ENCODE measurements at regions not wholly inside any gene's neighbourhood (a gene's known extent, or its start where the extent isn't known, plus 50 kb on each side); places are given as distances from the start of the nearest gene placed in this dataset.

DNA sequence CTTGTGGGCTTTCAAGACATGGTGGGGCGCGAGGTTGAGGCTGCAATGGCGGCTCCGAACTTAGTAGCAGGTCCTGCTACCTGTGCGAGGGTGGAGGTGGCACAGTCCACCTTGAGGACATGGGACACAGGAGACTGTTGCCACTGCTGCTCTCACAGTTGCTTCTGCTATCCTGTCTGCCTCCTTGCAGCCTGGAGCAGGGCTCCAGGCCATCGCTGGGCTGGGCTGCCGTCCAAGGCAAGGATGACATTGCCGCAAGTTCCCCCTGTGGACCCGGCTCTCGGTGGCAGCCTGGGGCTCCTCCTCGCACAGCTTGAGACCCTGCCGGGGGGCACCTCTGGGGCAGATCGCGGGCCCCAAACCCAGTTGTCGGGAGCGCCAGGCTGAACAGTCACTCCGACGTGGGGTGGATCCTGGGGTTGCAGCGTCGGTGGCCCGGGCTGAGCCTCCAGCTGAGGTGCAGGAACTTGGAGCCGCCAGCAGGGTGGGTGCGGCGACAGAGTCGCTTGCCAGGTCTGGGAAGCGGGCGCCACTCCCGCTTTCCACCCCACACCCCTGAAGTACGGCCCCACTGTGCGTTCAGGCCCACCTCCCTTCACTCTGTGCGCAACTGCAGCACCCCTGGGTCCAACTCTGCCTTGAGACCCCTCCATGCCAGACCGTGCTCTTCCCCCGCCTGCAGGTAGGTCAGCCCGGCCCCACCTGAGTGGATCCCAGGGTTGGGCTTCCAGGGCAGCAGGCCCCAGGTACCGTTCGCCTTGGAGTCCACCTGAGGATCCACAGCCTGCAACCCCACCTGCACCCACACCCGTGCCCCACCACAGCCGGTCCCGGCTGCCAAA is 192.7 kb upstream of the NUDT6 start:
- intact Hi-C loops (cut with DNase I) = loop anchor here (5.0 kb wide), 1 partner anchor 447 kb away; no protein-coding TSS in a partner anchor
- peak; percentile 10 for ATAC-seq
- peak; percentile 57 for DNase-seq (ENCODE audit: missing footprints)

DNA sequence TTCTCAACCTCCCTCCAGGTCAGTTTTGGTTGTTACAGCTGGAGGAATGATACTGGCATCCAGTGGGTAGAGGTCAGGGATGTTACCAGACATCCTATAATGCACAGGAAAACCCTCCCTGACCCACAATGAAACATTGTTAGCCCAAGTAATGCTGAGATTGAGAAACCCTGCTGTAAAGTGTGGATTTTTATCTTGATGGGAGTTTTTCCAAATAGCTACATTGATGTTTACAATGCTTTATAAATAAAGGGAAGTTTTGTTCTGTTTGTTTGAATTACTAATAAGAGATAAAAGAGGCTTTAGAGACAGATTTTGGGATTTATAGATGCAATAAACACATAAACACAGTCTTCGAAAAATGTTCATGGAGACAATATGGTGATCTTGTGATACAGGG is 194.0 kb upstream of the NUDT6 start:
- intact Hi-C loops (cut with DNase I) = no loop called here
- DNase-seq (ENCODE audit: missing footprints) (no peak), ATAC-seq (no peak)

DNA sequence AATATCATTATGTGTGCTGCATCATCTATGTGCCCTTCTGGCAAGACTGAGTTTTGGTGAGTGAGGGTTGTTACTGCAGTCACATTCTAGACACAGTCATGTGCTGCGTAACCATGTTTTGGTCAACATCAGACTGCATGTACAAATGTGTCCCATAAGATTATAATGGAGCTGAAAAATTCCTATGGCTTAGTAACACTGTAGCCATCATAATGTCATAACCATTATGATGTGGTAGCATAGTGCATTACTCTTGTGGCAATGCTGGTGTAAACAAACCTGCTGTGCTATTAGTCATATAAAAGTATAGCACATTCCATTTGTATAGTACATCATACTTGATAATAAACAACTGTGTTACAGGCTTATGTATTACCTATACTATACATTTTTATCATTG is 198.1 kb upstream of the NUDT6 start:
- intact Hi-C loops (cut with DNase I) = no loop called here
- no peak for ATAC-seq
- no peak for DNase-seq (ENCODE audit: missing footprints)

DNA sequence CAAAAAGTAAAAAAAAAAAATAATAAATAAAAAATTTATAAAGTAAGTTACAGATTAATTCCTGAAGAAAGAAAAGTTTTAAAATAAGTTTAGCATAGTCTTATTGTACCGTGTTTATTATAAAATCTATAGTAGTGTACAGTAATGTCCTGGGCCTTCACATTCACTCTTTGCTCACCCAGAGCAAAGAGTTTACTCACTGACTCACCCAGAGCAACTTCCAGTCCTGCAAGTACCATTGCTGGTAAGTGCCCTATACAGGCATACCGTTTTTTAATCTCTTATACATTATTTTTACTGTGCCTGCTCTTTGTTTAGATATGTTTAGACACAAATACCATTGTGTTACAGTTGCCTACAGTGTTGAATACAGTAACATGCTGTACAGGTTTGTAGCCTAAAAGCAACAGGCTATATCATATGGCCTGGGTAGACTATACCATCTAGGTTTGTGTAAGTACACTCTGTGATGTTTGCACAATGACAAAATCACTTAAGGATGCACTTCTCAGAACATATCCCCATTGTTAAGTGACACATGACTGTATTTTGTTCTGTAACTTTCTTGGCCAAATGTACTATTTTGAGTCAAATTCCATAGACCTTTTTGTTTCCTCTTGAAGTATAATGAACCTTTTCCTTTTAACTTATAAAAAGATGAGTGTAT is 199.0 kb upstream of the NUDT6 start:
- ATAC-seq = no peak
- DNase-seq (ENCODE audit: missing footprints) = no peak
- intact Hi-C loops (cut with DNase I) = no loop called here

DNA sequence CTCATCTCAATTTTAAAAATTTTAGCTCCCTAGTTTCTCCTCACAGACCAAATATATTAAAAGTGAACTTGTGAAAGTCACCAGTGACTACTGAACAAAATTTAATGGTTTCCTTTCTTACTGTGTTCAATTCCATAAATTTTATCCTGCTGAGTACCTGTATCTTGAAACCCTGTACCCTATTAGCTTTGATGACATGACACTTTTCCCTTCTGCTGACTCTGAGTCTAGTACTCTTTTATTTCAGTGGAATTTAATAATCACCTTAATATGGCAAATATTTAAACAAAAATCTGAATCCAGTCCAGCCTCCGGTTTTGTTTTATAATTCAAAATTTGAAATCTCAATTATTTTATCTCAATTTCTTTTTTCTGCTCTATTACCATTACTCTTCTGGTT is 203.1 kb upstream of the NUDT6 start:
- ATAC-seq (no peak), DNase-seq (ENCODE audit: missing footprints) (no peak)
- intact Hi-C loops (cut with DNase I) = loop anchor here (5.0 kb wide), 3 partner anchors 272 to 987 kb away; partner anchors contain the start of gene SPRY1

DNA sequence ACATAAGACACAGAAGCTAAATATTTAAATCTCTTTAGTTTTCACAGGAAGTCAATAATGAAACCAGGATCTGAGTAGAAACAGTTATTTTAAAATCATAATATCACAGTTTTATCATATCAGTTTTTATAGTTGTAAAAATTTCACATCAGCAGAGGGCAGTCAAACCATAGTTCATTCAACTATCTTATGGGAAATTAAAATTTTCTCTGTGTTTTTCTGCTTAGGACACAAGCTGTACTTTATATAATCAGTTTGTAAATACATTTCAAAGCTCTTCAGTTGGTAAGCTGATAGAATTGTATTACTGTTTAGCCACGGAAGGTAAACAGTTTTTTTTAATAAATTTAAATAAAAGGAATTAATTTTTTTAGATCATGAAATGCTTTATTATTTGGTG is 204.8 kb upstream of the NUDT6 start:
- DNase-seq (ENCODE audit: missing footprints) (no peak), ATAC-seq (no peak)
- intact Hi-C loops (cut with DNase I) = loop anchor here (5.0 kb wide), 3 partner anchors 270 to 985 kb away; partner anchors contain the start of gene SPRY1

DNA sequence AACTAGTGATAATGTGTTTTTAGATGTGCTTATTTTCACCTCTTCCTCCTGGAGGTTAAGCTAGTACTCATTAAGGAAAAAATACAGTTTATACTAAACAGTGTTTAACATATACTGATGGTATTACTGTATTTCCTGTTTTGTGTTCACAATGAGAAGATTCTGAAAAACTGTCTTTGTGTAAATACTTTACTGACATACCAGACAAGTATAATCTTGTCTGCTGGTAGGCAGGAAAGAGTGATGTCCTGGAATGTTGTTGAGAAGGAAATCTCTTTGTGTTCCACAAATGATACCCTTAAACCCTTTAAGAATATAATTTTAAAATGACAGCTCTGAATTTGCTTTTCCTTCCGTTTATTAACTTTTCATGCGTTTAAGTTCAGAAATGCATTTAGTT is 205.5 kb upstream of the NUDT6 start:
- intact Hi-C loops (cut with DNase I) = loop anchor here (5.0 kb wide), 3 partner anchors 269 to 984 kb away; partner anchors contain the start of gene SPRY1
- no peak for ATAC-seq
- DNase-seq (ENCODE audit: missing footprints) = no peak

DNA sequence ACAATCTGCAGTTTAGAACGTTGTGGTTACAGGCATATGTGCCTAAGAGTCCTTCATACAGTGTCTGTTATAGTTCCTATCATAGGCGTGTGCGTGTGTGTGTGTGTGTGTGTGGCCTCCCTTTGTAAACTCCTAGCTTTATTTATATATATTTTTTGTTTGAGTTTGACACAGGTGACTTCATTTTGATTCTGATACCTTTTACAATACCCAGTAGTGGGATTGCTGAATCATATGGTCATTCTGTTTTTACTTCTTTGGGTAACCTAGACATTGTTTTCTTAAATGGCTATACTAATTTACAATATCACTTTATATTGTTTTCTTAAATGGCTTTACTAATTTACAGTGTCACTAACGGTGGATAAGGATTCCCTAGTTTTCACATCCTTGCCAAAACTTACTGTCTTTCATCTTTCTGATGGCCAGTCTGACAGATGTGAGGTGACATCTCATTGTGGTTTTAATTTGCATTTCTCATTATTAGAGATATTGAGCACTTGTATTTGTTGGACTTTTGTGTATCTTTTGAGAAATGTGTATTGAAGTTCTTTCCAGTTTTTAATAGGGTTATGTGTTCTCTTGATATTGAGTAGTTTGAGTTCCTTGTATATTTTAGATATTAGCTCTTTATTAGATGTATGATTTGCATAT is 211.1 kb upstream of the NUDT6 start:
- intact Hi-C loops (cut with DNase I) = no loop called here
- ATAC-seq (no peak), DNase-seq (ENCODE audit: missing footprints) (no peak)

DNA sequence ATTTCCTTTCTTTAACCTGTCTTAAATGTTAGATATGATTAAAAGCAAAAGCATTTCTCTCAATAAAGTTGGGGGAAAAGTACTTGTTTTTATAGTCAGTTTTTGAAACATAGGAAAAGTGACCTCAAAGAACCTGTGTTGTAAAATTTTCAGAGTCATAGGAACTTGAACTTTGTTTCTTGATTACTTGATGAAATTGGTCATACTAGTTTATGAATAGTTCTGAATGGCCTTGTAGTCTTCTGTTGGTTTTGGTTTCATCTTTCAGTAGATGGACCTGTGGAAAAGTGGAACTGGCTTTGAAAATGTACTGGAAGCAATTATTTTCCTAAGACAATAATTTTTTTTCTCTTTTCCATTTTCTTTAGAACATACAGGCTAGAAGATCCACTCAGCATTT is 222.2 kb upstream of the NUDT6 start:
- intact Hi-C loops (cut with DNase I) = no loop called here
- no peak for ATAC-seq

DNA sequence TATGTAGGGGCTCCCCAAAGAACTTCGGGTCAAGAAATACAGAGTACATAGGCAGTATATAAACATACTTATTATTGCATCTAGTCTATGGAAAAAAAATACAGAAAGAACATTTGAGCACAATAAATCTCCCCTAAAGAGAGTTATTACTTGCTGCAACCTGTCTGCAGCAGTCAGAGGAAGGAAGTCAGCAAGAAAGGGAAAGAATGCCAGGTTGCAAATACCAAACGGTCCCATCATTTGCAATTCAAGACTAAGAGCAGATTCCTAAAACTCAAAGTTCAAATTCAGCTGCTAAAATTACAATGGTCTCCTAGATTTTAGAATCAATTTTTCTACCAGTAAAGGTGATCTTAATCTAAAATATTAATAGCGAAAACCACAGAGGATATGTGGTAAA is 236.2 kb upstream of the NUDT6 start:
- DNase-seq (ENCODE audit: missing footprints) = no peak
- no peak for ATAC-seq
- intact Hi-C loops (cut with DNase I) = no loop called here

More for the DNA sequence above, 222.2 kb upstream of the NUDT6 start:
- DNase-seq (ENCODE audit: missing footprints) = no peak

DNA sequence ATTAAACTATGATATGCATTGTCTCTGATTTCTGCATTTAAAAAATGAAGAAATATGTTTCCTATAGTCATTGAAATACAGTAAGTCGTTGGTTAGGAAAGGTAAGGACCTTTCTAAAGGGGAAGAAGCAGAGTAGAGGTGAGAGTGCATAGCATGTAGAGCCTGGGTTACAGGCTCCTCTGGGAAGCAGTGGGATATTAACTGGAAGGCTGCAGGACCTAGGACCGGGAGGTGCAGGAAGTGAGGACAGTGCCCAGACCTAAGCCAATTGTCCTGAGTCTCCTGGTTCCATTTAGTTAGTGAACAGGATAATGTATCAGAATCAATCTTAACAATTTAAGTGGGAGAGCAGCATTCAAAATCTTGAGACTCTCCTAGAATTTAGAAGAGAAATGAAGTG is 237.1 kb upstream of the NUDT6 start:
- no peak for ATAC-seq
- intact Hi-C loops (cut with DNase I) = no loop called here
- no peak for DNase-seq (ENCODE audit: missing footprints)

DNA sequence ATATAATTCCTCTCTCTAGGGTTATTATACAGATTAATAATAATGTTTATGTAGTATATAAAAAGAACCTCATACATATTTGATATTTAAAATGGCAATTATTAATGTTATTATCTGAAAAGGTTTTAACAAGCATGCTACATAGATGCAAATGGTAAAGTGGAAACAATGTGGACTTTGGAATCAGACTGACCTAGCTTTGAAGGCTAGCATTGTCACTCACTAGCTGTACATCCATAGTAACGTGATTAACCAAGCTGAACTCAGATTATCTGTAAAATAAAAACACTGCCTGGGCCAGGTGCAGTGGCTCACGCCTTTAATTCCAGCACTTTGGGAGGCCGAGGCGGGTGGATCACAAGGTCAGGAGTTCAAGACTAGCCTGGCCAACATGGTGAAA is 233.7 kb upstream of the SPRY1 start:
- ATAC-seq = no peak
- intact Hi-C loops (cut with DNase I) = no loop called here
- DNase-seq (ENCODE audit: missing footprints) = no peak

DNA sequence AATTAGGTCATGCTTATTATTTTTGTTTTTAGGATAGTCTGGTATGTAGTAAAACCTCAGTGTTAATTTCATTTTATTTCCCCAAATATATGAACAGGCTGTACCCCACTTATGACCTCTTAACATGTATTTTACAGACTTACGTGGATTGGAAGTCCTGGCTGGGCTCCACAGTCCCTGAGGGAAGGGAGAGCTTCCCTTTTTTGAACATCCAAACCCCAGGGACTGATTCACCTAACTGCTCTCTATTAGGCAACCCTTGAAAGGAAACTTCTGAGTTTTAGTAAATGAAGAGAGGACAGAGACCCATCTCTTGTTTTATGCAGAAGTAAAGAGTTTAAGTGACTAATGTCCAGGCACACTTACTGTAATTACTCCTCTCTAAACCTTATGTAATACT is 233.1 kb upstream of the SPRY1 start:
- ATAC-seq = no peak
- no peak for DNase-seq (ENCODE audit: missing footprints)
- intact Hi-C loops (cut with DNase I) = no loop called here

DNA sequence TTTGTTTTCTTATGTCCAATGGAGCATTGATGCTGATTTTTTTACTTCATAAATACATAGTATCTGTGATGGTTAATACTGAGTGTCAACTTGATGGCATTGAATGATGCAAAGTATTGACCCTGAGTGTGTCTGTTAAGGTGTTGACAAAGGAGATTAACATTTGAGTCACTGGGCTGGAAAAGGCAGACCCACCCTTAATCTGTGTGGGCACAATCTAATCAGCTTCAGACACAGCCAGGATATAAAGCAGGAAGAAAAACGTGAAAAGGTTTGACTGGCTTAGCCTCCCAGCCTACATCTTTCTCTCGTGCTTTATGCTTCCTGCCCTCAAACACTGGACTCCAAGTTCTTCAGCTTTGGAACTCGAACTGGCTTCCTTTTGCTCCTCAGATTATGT is 230.6 kb upstream of the SPRY1 start:
- intact Hi-C loops (cut with DNase I) = no loop called here
- DNase-seq (ENCODE audit: missing footprints) (no peak), ATAC-seq (no peak)

DNA sequence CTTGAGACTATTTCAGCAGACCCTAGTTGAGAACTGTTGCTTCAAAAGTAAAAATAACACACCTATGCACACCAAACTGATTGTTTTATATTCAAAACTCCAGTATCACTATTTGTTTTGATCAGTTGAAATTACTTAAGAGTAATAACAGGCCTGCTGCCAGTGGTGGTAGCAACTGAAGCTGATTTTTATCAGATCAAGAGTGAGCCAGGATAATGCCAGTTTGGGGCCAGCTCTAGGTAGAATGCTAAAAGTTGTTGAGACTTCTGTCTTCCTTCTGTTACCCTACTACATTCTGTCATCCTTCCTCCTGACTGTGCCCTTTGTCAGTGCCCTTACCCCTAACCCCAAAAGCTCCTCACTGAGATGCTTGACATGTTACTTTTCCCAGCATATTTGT is 228.7 kb upstream of the SPRY1 start:
- ATAC-seq = no peak
- intact Hi-C loops (cut with DNase I) = no loop called here
- no peak for DNase-seq (ENCODE audit: missing footprints)

DNA sequence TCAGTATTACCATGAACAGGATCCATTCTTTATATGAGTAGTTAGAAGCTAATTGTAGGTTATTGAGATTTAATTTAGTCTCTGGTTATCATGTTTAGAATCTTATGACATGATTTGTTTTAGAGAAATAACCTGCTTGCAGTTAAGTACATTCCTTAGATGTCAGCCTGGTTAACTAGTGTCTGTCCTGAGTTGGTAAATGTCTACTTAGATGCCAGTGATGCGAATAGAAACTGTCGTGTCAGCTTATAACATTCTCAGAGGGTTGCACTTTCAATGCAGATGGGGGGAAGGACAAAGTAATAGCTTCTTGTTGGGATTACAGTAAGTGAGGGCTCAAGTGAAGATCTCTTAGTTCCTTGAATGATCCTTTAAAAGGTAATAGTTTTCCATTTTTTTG is 227.8 kb upstream of the SPRY1 start:
- intact Hi-C loops (cut with DNase I) = no loop called here
- DNase-seq (ENCODE audit: missing footprints) = no peak
- no peak for ATAC-seq

DNA sequence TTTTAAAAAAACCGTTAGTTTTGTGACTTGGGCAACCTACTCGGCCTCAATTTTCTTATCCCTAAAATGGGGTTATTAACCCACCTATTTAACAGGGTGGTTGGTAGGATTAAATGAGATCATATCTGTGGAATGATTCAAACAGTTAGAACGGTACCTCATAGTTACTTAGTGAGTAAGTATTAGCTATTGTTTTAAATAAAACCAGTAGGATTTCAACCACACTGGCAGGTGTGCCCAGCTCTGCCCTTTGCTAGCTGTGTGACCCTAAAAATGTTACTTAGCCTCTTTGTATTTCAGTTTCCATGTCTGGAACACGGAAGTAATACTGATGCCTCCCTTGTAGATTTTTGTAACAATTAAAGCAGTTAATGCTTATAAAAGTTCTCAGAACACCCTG is 225.8 kb upstream of the SPRY1 start:
- DNase-seq (ENCODE audit: missing footprints) (no peak), ATAC-seq (no peak)
- intact Hi-C loops (cut with DNase I) = no loop called here

DNA sequence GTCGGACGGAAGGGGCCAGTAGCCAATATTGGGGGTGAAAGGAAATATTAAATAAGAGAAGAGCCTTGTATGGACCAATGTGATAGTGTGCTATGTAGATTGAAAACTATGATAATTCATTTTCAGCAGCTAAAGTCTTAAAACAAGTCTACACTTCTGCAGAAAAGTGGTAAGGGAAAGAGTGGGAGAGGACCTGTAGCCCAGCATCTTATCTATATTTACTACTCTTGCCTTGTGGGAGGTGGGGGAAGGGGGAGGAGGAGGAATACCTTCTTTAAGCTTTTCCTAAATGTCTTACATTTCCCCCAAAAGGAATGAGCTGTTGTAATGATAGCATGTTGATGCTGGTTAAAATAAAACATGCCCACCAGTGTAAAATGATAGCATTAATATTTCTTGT is 220.0 kb upstream of the SPRY1 start:
- ATAC-seq (no peak), DNase-seq (ENCODE audit: missing footprints) (no peak)
- intact Hi-C loops (cut with DNase I) = no loop called here

DNA sequence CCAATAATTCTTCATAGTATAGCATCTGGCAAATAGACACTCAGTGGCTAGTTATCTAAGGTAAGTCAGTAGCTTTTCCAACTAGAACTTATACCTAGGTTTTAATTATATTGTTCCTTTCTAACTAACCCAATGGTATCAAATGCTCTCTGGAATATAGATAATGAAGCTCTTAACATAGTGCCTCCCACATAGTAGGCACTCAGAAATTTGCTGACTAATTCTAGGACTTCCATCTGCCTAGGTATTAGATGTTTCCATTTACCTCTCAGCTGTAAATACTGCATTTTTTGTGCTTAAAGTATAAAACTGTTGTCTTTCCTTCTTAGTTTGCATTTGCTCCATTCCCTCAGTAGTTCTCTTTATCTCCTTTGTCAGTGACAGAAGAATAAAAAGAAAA is 214.3 kb upstream of the SPRY1 start:
- ATAC-seq = no peak
- no peak for DNase-seq (ENCODE audit: missing footprints)
- intact Hi-C loops (cut with DNase I) = no loop called here

DNA sequence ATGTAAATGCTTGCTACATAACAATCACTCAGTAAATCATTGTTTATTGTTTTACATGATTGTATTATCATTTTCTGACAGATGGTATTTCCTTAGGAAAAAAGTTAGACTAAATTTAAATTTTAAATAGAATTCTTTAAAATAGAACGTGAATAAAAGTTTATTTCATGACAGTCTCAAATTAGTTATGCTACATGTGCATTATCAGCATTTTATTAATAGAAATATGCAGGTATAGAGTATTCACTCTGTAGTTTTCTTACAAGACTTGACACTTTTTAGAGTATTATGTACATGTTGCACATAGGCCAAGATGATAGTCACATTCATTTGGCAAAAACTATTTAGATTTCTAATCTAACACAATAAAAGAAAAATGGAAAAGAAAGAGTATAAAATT is 213.3 kb upstream of the SPRY1 start:
- intact Hi-C loops (cut with DNase I) = no loop called here
- ATAC-seq (no peak), DNase-seq (ENCODE audit: missing footprints) (no peak)
